ENCODE measurements at regions not wholly inside any gene's neighbourhood (a gene's known extent, or its start where the extent isn't known, plus 50 kb on each side); places are given as distances from the start of the nearest gene placed in this dataset.

- Histone ChIP-seq H2AFZ (ENCODE audit: low read depth) (no peak overlapping the region), H3K4me1 (ENCODE audit: low read depth, poor library complexity, severe bottlenecking) (no peaks in the 10 kb centered on the region), H3K4me2 (no peak overlapping the region), H4K20me1 (ENCODE audit: insufficient read depth) (no peaks in the 10 kb centered on the region), H3K79me2 (ENCODE audit: insufficient read depth, low read depth) (no peaks in the 10 kb centered on the region), H3K27me3 (ENCODE audit: insufficient read depth, low read depth) (no peaks in the 10 kb centered on the region), H3K4me3 (IDR thresholded peaks at IDR 0.05; ENCODE audit: insufficient read depth, low read depth, low read length) (no peak overlapping the region), H3K27ac (no peak overlapping the region), H3K36me3 (ENCODE audit: insufficient read depth) (no peaks in the 10 kb centered on the region), H3K9ac (no peak overlapping the region)
- no peak for TF ChIP-seq CTCF (conservative IDR thresholded peaks at IDR 0.05; ENCODE audit: low read depth, low read length)
These were observed 231.1 kb upstream of the DPH6 start for GRCh38 chr15:35777061-35777460.

GRCh38 chr15:35783203-35783602, 237.2 kb upstream of the DPH6 start:
- Histone ChIP-seq H4K20me1 (ENCODE audit: insufficient read depth) (no peaks in the 10 kb centered on the region), H3K4me3 (IDR thresholded peaks at IDR 0.05; ENCODE audit: insufficient read depth, low read depth, low read length) (no peak overlapping the region), H3K4me1 (ENCODE audit: low read depth, poor library complexity, severe bottlenecking) (no peaks in the 10 kb centered on the region), H3K27me3 (ENCODE audit: insufficient read depth, low read depth) (no peaks in the 10 kb centered on the region), H3K27ac (no peak overlapping the region), H3K9ac (no peak overlapping the region), H3K36me3 (ENCODE audit: insufficient read depth) (no peaks in the 10 kb centered on the region), H3K79me2 (ENCODE audit: insufficient read depth, low read depth) (no peaks in the 10 kb centered on the region), H3K4me2 (no peak overlapping the region), H2AFZ (ENCODE audit: low read depth) (no peak overlapping the region)
- TF ChIP-seq CTCF (conservative IDR thresholded peaks at IDR 0.05; ENCODE audit: low read depth, low read length) = no peak

- Histone ChIP-seq H3K4me1 (ENCODE audit: low read depth, poor library complexity, severe bottlenecking) (no peaks in the 10 kb centered on the region), H3K27ac (no peak overlapping the region), H3K9ac (no peak overlapping the region), H2AFZ (ENCODE audit: low read depth) (no peak overlapping the region), H3K27me3 (ENCODE audit: insufficient read depth, low read depth) (no peaks in the 10 kb centered on the region), H3K79me2 (ENCODE audit: insufficient read depth, low read depth) (no peaks in the 10 kb centered on the region), H3K36me3 (ENCODE audit: insufficient read depth) (no peaks in the 10 kb centered on the region), H3K4me3 (IDR thresholded peaks at IDR 0.05; ENCODE audit: insufficient read depth, low read depth, low read length) (no peak overlapping the region), H4K20me1 (ENCODE audit: insufficient read depth) (no peaks in the 10 kb centered on the region), H3K4me2 (no peak overlapping the region)
- TF ChIP-seq CTCF (conservative IDR thresholded peaks at IDR 0.05; ENCODE audit: low read depth, low read length) = no peak
These were observed 238.8 kb upstream of the DPH6 start for GRCh38 chr15:35784745-35785144.

- Histone ChIP-seq H3K9ac (no peak overlapping the region), H4K20me1 (ENCODE audit: insufficient read depth) (no peaks in the 10 kb centered on the region), H3K79me2 (ENCODE audit: insufficient read depth, low read depth) (no peaks in the 10 kb centered on the region), H3K27ac (no peak overlapping the region), H3K4me2 (no peak overlapping the region), H3K4me1 (ENCODE audit: low read depth, poor library complexity, severe bottlenecking) (no peaks in the 10 kb centered on the region), H2AFZ (ENCODE audit: low read depth) (no peak overlapping the region), H3K4me3 (IDR thresholded peaks at IDR 0.05; ENCODE audit: insufficient read depth, low read depth, low read length) (no peak overlapping the region), H3K27me3 (ENCODE audit: insufficient read depth, low read depth) (no peaks in the 10 kb centered on the region), H3K36me3 (ENCODE audit: insufficient read depth) (no peaks in the 10 kb centered on the region)
- TF ChIP-seq CTCF (conservative IDR thresholded peaks at IDR 0.05; ENCODE audit: low read depth, low read length) = no peak
These were observed 264.0 kb upstream of the DPH6 start for GRCh38 chr15:35810007-35810406.

GRCh38 chr15:35813573-35813972, 267.6 kb upstream of the DPH6 start:
- Histone ChIP-seq H3K4me1 (ENCODE audit: low read depth, poor library complexity, severe bottlenecking) (no peaks in the 10 kb centered on the region), H3K36me3 (ENCODE audit: insufficient read depth) (no peaks in the 10 kb centered on the region), H3K79me2 (ENCODE audit: insufficient read depth, low read depth) (no peaks in the 10 kb centered on the region), H3K27ac (no peak overlapping the region), H2AFZ (ENCODE audit: low read depth) (no peak overlapping the region), H3K27me3 (ENCODE audit: insufficient read depth, low read depth) (no peaks in the 10 kb centered on the region), H4K20me1 (ENCODE audit: insufficient read depth) (no peaks in the 10 kb centered on the region), H3K4me2 (no peak overlapping the region), H3K4me3 (IDR thresholded peaks at IDR 0.05; ENCODE audit: insufficient read depth, low read depth, low read length) (no peak overlapping the region), H3K9ac (no peak overlapping the region)
- no peak for TF ChIP-seq CTCF (conservative IDR thresholded peaks at IDR 0.05; ENCODE audit: low read depth, low read length)

Data from KMS-11 (cell line).